Gastroesophageal sphincter (tissue), 4 donors: ENCODE measurements at regions not wholly inside any gene's neighbourhood (a gene's known extent, or its start where the extent isn't known, plus 50 kb on each side); places are given as distances from the start of the nearest gene placed in this dataset.

ENCODE experiments used
- ATAC-seq: fragments of 150-250 bp; one replicate; pipeline ENCODE4 v1.9.1; 2016; ENCODE audit warnings: mild to moderate bottlenecking, moderate library complexity
- H3K27ac ChIP-seq, 4 donors: fragments of 200-600 bp; sonication (generic) in 3 of 4; 1 replicate in 3 of 4; 2 replicates in 1 of 4; pipeline ENCODE4 v1.5.1; 2016 to 2019
- H3K27me3 ChIP-seq: fragments of 200-600 bp; sonication (generic); one replicate; pipeline ENCODE4 v1.5.1; 2019
- H3K36me3 ChIP-seq, 2 donors: fragments of 200-600 bp; sonication (generic); one replicate each; pipeline ENCODE4 v1.5.1; 2019; ENCODE audit warnings: control low read depth in 1 of 2
- H3K4me1 ChIP-seq, 3 donors: fragments of 200-600 bp; sonication (generic); 1 replicate in 2 of 3; 2 replicates in 1 of 3; pipeline ENCODE4 v1.5.1; 2016 to 2019; ENCODE audit warnings: control low read depth in 2 of 3
- H3K4me3 ChIP-seq, 2 donors: fragments of 200-600 bp; sonication (generic); one replicate each; pipeline ENCODE4 v1.5.1; 2019; ENCODE audit warnings: mild to moderate bottlenecking in 1 of 2, moderate library complexity in 1 of 2
- H3K9me3 ChIP-seq, 3 donors: fragments of 200-600 bp; sonication (generic); one replicate each; pipeline ENCODE4 v1.5.1; 2017 to 2019; ENCODE audit warnings: control low read depth in 2 of 3
- EP300 ChIP-seq: sonication (generic); formaldehyde crosslinking; IDR thresholded peaks from one replicate; pipeline ENCODE4 v1.6.1; 2017; ENCODE audit warnings: antibody characterized with exemption, mild to moderate bottlenecking
- POLR2A ChIP-seq, 2 donors: fragments of 450-650 bp; IDR thresholded peaks; one replicate each; pipeline ENCODE4 v1.6.1; 2017; ENCODE audit warnings: antibody characterized with exemption in 2 of 2, mild to moderate bottlenecking in 2 of 2, moderate library complexity in 1 of 2
- POLR2AphosphoS5 ChIP-seq: sonication (generic); formaldehyde crosslinking; IDR thresholded peaks from one replicate; pipeline ENCODE4 v1.6.1; 2017; ENCODE audit warnings: antibody characterized with exemption
- WGBS, 2 donors: methylation state at CpG; one replicate each; pipeline ENCODE4 v1.1.5; 2018; ENCODE audit warnings: low coverage in 1 of 2; 5-methylcytosine and 5-hydroxymethylcytosine counted together
- TF ChIP-seq, protein P1 (sequence below), 4 experiments: fragments of 200-600 bp in 2 of 4; fragments of 450-650 bp in 2 of 4; sonication (generic) in 1 of 4; IDR thresholded peaks; one replicate each; pipeline ENCODE4 v1.5.1; 2017 to 2019; ENCODE audit warnings: antibody characterized with exemption in 4 of 4, mild to moderate bottlenecking in 2 of 4, moderate library complexity in 2 of 4

DNA sequence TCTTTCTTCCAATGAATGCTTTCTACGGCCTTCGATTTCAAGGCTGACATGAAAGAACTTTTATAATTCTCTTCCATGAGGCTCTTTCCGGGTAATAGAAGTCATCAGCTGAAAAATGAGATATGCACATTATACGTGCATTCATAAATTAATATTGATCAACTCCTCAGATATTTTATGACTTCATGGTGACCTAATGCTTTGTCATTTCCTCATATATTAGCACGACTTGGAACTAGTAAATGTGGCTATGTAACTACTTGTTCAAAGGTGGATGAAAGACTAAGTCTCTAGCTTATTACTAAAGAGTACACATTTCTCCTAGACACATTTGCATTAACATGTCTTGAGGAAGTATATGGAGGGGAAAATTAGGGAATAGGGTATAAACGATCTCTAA lies 168.8 kb downstream of the HDGFL1 start:
- Histone ChIP-seq H3K4me1 (no peaks in the 10 kb centered on the region), H3K9me3 (no peaks in the 10 kb centered on the region), H3K36me3 (no peaks in the 10 kb centered on the region), H3K27me3 (no peaks in the 10 kb centered on the region), H3K4me3 (no peak overlapping the region), H3K27ac (no peak overlapping the region)
- TF ChIP-seq POLR2A (IDR thresholded peaks at IDR 0.05) (no peak), POLR2AphosphoS5 (no peak), EP300 (no peak)
- TF ChIP-seq, protein P1, sequence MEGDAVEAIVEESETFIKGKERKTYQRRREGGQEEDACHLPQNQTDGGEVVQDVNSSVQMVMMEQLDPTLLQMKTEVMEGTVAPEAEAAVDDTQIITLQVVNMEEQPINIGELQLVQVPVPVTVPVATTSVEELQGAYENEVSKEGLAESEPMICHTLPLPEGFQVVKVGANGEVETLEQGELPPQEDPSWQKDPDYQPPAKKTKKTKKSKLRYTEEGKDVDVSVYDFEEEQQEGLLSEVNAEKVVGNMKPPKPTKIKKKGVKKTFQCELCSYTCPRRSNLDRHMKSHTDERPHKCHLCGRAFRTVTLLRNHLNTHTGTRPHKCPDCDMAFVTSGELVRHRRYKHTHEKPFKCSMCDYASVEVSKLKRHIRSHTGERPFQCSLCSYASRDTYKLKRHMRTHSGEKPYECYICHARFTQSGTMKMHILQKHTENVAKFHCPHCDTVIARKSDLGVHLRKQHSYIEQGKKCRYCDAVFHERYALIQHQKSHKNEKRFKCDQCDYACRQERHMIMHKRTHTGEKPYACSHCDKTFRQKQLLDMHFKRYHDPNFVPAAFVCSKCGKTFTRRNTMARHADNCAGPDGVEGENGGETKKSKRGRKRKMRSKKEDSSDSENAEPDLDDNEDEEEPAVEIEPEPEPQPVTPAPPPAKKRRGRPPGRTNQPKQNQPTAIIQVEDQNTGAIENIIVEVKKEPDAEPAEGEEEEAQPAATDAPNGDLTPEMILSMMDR (IDR thresholded peaks at IDR 0.05) = no peak
- WGBS, 2 donors = 85 to 92% methylated on average over 6 of the region's 6 CpGs
- no peak for ATAC-seq

DNA sequence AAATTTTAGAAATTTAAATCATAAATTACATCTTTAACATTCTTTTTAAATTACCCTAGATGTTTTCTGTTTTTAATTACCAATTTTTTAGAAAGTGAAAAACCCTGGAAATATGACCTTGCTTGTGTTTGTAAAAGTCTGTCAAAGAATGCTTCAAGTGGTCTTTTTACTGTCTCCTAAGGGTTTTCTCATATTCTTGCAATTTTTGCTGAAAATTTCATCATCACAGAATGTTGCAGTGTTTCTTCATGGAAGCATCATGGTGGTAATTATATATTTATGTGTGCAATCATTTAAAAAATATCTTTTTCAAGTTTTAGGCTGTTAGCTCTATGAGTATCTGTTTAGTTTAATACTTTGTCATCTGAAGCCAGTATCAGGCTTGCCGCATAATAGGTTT lies 178.2 kb downstream of the HDGFL1 start:
- Histone ChIP-seq H3K4me3 (no peak overlapping the region), H3K27me3 (no peaks in the 10 kb centered on the region), H3K36me3 (no peaks in the 10 kb centered on the region), H3K27ac (no peak overlapping the region), H3K4me1 (no peaks in the 10 kb centered on the region), H3K9me3 (no peaks in the 10 kb centered on the region)
- WGBS, 2 donors = 5 to 100% methylated on average over 1 of the region's 1 CpG
- TF ChIP-seq EP300 (no peak), POLR2AphosphoS5 (no peak), POLR2A (IDR thresholded peaks at IDR 0.05) (no peak)
- TF ChIP-seq, protein P1 (IDR thresholded peaks at IDR 0.05) = no peak
- ATAC-seq = no peak

DNA sequence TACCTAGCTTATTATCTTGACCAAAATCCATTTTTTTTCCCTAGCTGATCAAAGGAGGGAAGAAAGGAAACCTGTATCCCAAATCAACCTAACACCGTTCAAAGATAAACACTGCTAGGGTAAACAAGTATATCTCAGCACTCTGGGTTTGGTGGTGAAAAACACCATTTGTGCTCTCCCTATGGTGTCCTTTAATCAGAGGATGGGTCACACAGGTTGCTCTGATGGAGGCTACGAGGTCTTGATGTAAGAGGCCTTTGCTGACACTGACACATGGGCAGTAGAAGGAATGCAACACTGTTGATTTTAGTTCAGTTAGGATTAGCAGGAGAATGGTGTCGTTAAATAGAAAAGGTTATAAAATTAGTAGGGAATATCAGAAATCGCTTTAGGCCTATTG lies 179.3 kb downstream of the HDGFL1 start:
- Histone ChIP-seq H3K27ac (no peak overlapping the region), H3K9me3 (no peaks in the 10 kb centered on the region), H3K4me3 (no peak overlapping the region), H3K36me3 (no peaks in the 10 kb centered on the region), H3K4me1 (no peaks in the 10 kb centered on the region), H3K27me3 (no peaks in the 10 kb centered on the region)
- no peak for ATAC-seq
- TF ChIP-seq EP300 = no peak
- TF ChIP-seq, protein P1 (IDR thresholded peaks at IDR 0.05) = no peak
- no peak for TF ChIP-seq POLR2AphosphoS5
- TF ChIP-seq POLR2A (IDR thresholded peaks at IDR 0.05) = no peak
- WGBS, 2 donors = 85 to 100% methylated on average over 2 to 4 of the region's 4 CpGs

DNA sequence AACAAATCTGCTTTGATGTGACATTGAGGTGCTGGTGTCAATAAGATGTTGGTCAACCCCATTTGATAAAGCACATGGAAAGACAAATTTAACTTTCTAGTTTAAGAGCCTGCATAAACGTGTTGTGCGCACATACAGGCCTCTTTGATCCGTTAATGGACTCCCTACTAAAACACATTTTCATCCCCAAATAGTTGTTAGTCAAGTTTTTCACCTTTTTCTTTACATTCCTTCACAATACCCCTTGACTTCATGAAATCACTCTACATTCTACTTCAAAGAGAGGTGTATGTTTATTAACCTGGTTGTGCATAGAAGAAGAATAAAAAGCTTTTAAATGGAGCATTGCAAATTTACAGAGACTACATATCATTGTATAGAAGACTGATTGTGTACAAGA lies 180.3 kb downstream of the HDGFL1 start:
- Histone ChIP-seq H3K27me3 (no peaks in the 10 kb centered on the region), H3K9me3 (no peaks in the 10 kb centered on the region), H3K27ac (no peak overlapping the region), H3K36me3 (no peaks in the 10 kb centered on the region), H3K4me1 (no peaks in the 10 kb centered on the region), H3K4me3 (no peak overlapping the region)
- WGBS, 2 donors = 93 to 97% methylated on average over 3 of the region's 3 CpGs
- ATAC-seq = no peak
- no peak for TF ChIP-seq POLR2AphosphoS5
- TF ChIP-seq, protein P1 (IDR thresholded peaks at IDR 0.05) = no peak
- no peak for TF ChIP-seq EP300
- no peak for TF ChIP-seq POLR2A (IDR thresholded peaks at IDR 0.05)

DNA sequence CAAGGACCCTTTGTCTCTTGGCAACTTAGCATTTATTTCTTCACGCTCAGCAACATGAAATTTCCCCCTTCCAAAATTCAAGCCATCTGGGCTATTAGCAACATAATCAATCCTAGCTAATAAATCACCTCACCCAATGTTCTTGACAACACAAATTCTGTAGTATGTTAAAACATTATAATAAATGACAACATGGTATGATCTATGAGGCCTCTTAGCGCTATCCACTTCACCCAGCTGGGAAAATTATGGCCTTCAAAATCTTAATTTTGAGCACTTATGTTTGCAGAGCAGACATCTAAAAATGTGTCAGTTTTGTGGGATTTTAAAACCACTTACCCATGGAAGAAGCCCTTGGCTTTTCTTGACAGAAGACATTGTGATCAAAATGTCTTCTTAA lies 181.9 kb downstream of the HDGFL1 start:
- no peak overlapping the region for H3K27ac ChIP-seq
- TF ChIP-seq, protein P1 (IDR thresholded peaks at IDR 0.05) = no peak
- TF ChIP-seq POLR2A (IDR thresholded peaks at IDR 0.05) (no peak), POLR2AphosphoS5 (no peak), EP300 (no peak)
- no peaks in the 10 kb centered on the region for H3K27me3 ChIP-seq
- H3K9me3 ChIP-seq = no peaks in the 10 kb centered on the region
- H3K4me1 ChIP-seq = no peaks in the 10 kb centered on the region
- ATAC-seq = no peak
- no peak overlapping the region for H3K4me3 ChIP-seq
- H3K36me3 ChIP-seq = no peaks in the 10 kb centered on the region
- WGBS, 2 donors = 92 to 98% methylated on average over 2 of the region's 2 CpGs
